K562 (cell line): ENCODE measurements at regions not wholly inside any gene's neighbourhood (a gene's known extent, or its start where the extent isn't known, plus 50 kb on each side); places are given as distances from the start of the nearest gene placed in this dataset.

ENCODE experiments used
- ATAC-seq: fragments of 200-7000 bp; cut with Tn5 transposase; 3 replicates; pipeline ENCODE4 v1.9.1; 2020; ENCODE audit warnings: moderate library complexity
- BruUV-seq: library from RNA; stranded (reverse); fragments of 400-500 nt; replicated peaks from 2 replicates; lab custom pipeline; 2021; lab: Mats Ljungman, UMichigan
- CTCF ChIA-PET: fragments of 300-600 bp; formaldehyde crosslinking; extraction: SDS; loops from one replicate; lab custom pipeline; 2021; ENCODE audit warnings: low intra/inter-chr PET ratio; lab: Yijun Ruan, JAX
- POLR2A ChIA-PET: fragments of 300-600, 350-650 bp; sonication (Branson Sonifier 250); formaldehyde crosslinking; extraction: SDS; loops from one replicate; lab custom pipeline; 2021; ENCODE audit warnings: antibody characterized with exemption, inconsistent platforms; lab: Yijun Ruan, JAX
- DNase-seq, 4 experiments: peaks; one replicate each; pipeline versions ENCODE4 v3.0.0 to v3.0.0-alpha.2; 2011 to 2018; ENCODE audit warnings: low spot score in 3 of 4, mixed read lengths in 3 of 4; ENCODE audit errors: extremely low read depth in 1 of 4
- FAIRE-seq: peaks from 2 replicates; lab custom pipeline; 2011; peaks lifted over from hg19 to GRCh38; lab: Jason Lieb, UNC
- H2AFZ ChIP-seq: 2 replicates; pipeline ENCODE4 v1.6.0; 2011; ENCODE audit warnings: low read depth, low read length, control low read depth, inconsistent platforms
- H3K27ac ChIP-seq: fragments of 200-600 bp; 3 replicates; pipeline ENCODE4 v1.8.0; 2011; ENCODE audit warnings: low read depth, mild to moderate bottlenecking, control low read depth, inconsistent platforms, low read length, moderate library complexity, mixed read lengths; ENCODE audit errors: extremely low read depth
- H3K27me3 ChIP-seq, 2 experiments: fragments of 300-600 bp in 1 of 2; 2 replicates in 1 of 2; 3 replicates in 1 of 2; pipeline versions ENCODE4 v1.6.0 to v1.8.0; 2011; ENCODE audit warnings: inconsistent platforms in 2 of 2, low read length in 2 of 2, mild to moderate bottlenecking in 1 of 2, mixed read lengths in 1 of 2, moderate library complexity in 1 of 2; ENCODE audit not compliant: control insufficient read depth in 2 of 2, insufficient read depth in 2 of 2
- H3K36me3 ChIP-seq: fragments of 300-600 bp; 3 replicates; pipeline ENCODE4 v1.8.0; 2011; ENCODE audit warnings: mild to moderate bottlenecking, low read length, inconsistent platforms; ENCODE audit not compliant: control insufficient read depth, insufficient read depth
- H3K4me1 ChIP-seq, 2 experiments: fragments of 200-600 bp in 1 of 2; replicated peaks in 1 of 2; 2 replicates in 1 of 2; 3 replicates in 1 of 2; pipeline versions ENCODE4 v1.5.1 to v1.8.0; 2011; ENCODE audit warnings: inconsistent platforms in 2 of 2, low read length in 2 of 2, mild to moderate bottlenecking in 1 of 2, mixed read lengths in 1 of 2, moderate library complexity in 1 of 2; ENCODE audit not compliant: control insufficient read depth in 2 of 2, insufficient read depth in 2 of 2
- H3K4me2 ChIP-seq: 2 replicates; pipeline ENCODE4 v1.6.1; 2011; ENCODE audit warnings: low read length, control low read depth, inconsistent platforms, mixed read lengths; ENCODE audit not compliant: insufficient read depth
- H3K4me3 ChIP-seq: fragments of 200-600 bp; sonication (generic), shearing (Covaris generic); 2 replicates; pipeline ENCODE4 v1.5.1; 2016; ENCODE audit warnings: control low read depth, inconsistent platforms
- H3K79me2 ChIP-seq: fragments of 200-600 bp; 3 replicates; pipeline ENCODE4 v1.8.0; 2011; ENCODE audit warnings: low read length, inconsistent platforms; ENCODE audit not compliant: control insufficient read depth, insufficient read depth
- H3K9ac ChIP-seq, 2 experiments: 2 replicates each; pipeline versions ENCODE4 v1.6.0 to v1.6.1; 2011; ENCODE audit warnings: low read depth in 2 of 2, low read length in 2 of 2, control low read depth in 1 of 2, inconsistent platforms in 1 of 2, mild to moderate bottlenecking in 1 of 2, mixed read lengths in 1 of 2; ENCODE audit not compliant: insufficient read depth in 1 of 2
- H3K9me1 ChIP-seq: one replicate; pipeline ENCODE4 v1.6.0; 2011; ENCODE audit warnings: inconsistent platforms, mild to moderate bottlenecking, low read length, moderate library complexity; ENCODE audit not compliant: control insufficient read depth, insufficient read depth
- H3K9me3 ChIP-seq: replicated peaks from 2 replicates; pipeline ENCODE4 v1.5.1; 2011; ENCODE audit warnings: low read depth, low read length, inconsistent platforms; ENCODE audit not compliant: control insufficient read depth, insufficient read depth
- H4K20me1 ChIP-seq: replicated peaks from 2 replicates; pipeline ENCODE4 v1.6.1; 2011; ENCODE audit warnings: low read length, inconsistent platforms, mixed read lengths; ENCODE audit not compliant: control insufficient read depth, insufficient read depth
- CXXC5 ChIP-seq: fragments of 250-450 bp; sonication (Bioruptor Pico); IDR thresholded peaks from 2 replicates; pipeline ENCODE4 v1.8.0; 2022; ENCODE audit warnings: inconsistent platforms, mild to moderate bottlenecking, moderate library complexity
- FOSL1 ChIP-seq: fragments of 200-800 bp; sonication (Bioruptor generic); conservative IDR thresholded peaks from 2 replicates; pipeline ENCODE4 v1.6.1; 2016; ENCODE audit warnings: missing genetic modification characterization, missing compliant biosample characterization
- KDM5B ChIP-seq: fragments of 200-600 bp; sonication (generic); IDR thresholded peaks from 2 replicates; pipeline ENCODE4 v1.6.1; 2012; ENCODE audit warnings: low read depth, mild to moderate bottlenecking, moderate library complexity, low read length, control low read depth, inconsistent platforms; ENCODE audit not compliant: insufficient replicate concordance
- RAD51 ChIP-seq: fragments of 450-650 bp; IDR thresholded peaks from 2 replicates; pipeline ENCODE4 v1.7.1; 2016; ENCODE audit warnings: low read depth, mild to moderate bottlenecking, borderline replicate concordance
- RBFOX2 ChIP-seq: fragments of 200-400 bp; formaldehyde crosslinking; IDR thresholded peaks from 2 replicates; pipeline ENCODE4 v1.6.1; 2017; ENCODE audit warnings: low read depth, mild to moderate bottlenecking, low read length, moderate library complexity
- RFX1 ChIP-seq: fragments of 450-650 bp; IDR thresholded peaks from 2 replicates; pipeline ENCODE4 v1.6.1; 2016; ENCODE audit warnings: mild to moderate bottlenecking, moderate library complexity
- RUNX1 ChIP-seq: sonication (generic); IDR thresholded peaks from 2 replicates; pipeline ENCODE4 v1.6.1; 2016; ENCODE audit warnings: antibody characterized with exemption, low read depth
- SNIP1 ChIP-seq: fragments of 450-650 bp; IDR thresholded peaks from 2 replicates; pipeline ENCODE4 v1.7.1; 2017; ENCODE audit warnings: low read depth, mild to moderate bottlenecking
- ZFP30 ChIP-seq: fragments of 250-450 bp; sonication (Bioruptor Pico); IDR thresholded peaks from 2 replicates; pipeline ENCODE4 v1.8.0; 2022; ENCODE audit warnings: moderate library complexity, mild to moderate bottlenecking, inconsistent platforms, borderline replicate concordance
- ZNF165 ChIP-seq: fragments of 250-450 bp; sonication (Bioruptor Pico); IDR thresholded peaks from 2 replicates; pipeline ENCODE4 v1.4.0; 2020; ENCODE audit warnings: borderline replicate concordance
- ZNF217 ChIP-seq: sonication (generic); formaldehyde crosslinking; IDR thresholded peaks from 2 replicates; pipeline ENCODE4 v1.8.0; 2022; ENCODE audit warnings: mild to moderate bottlenecking, missing genetic modification reagents
- ZNF511 ChIP-seq: sonication (generic); formaldehyde crosslinking; IDR thresholded peaks from 2 replicates; pipeline ENCODE4 v1.8.0; 2022; ENCODE audit warnings: mild to moderate bottlenecking, missing genetic modification reagents
- ZNF717 ChIP-seq: fragments of 250-450 bp; sonication (Bioruptor Pico); IDR thresholded peaks from 2 replicates; pipeline ENCODE4 v1.5.0; 2021
- ZNF740 ChIP-seq, 3 experiments: fragments of 200-800 bp in 1 of 3; sonication (Bioruptor generic) in 1 of 3; sonication (generic) in 1 of 3; formaldehyde crosslinking in 1 of 3; IDR thresholded peaks; 2 replicates each; pipeline versions ENCODE4 v1.6.1 to v1.8.0; 2016 to 2022; ENCODE audit warnings: mild to moderate bottlenecking in 2 of 3, missing compliant biosample characterization in 2 of 3, missing genetic modification characterization in 2 of 3, missing genetic modification reagents in 1 of 3
- WGBS: fragments of 100-300 bp; shearing (Covaris generic); methylation state at CpG from one replicate; pipeline ENCODE4 v1.1.6; 2016; ENCODE audit warnings: low coverage, mixed read lengths; ENCODE audit not compliant: insufficient coverage; ENCODE audit errors: missing lambda C conversion rate; 5-methylcytosine and 5-hydroxymethylcytosine counted together
- in situ Hi-C: fragments of 300-500 bp; cut with MboI; formaldehyde crosslinking; loops from 4 replicates; pipeline ENCODE4 v1.15.0; 2018; ENCODE audit warnings: inconsistent platforms, mixed read lengths
- intact Hi-C: fragments of 100-400 bp; cut with micrococcal nuclease; formaldehyde crosslinking; loops from 2 replicates; pipeline ENCODE4 v1.14.2; 2022

- Histone ChIP-seq H3K4me3 (no peak overlapping the region), H3K27ac (no peak overlapping the region), H3K27me3 (peaks cover 15 to 16% of the 10 kb centered on the region in 2 experiments; a peak in 4 of 5 replicates), H3K9ac (no peak overlapping the region), H3K4me2 (no peak overlapping the region), H4K20me1 (no peaks in the 10 kb centered on the region), H3K9me3 (no peaks in the 10 kb centered on the region), H3K36me3 (no peaks in the 10 kb centered on the region), H2AFZ (no peak overlapping the region), H3K79me2 (no peaks in the 10 kb centered on the region), H3K4me1 (no peaks in the 10 kb centered on the region), H3K9me1 (no peaks in the 10 kb centered on the region)
- in situ Hi-C loops: no loop called here
- DNase-seq (no peak), ATAC-seq (no peak), FAIRE-seq (no peak)
- TF ChIP-seq RUNX1 (no peak), RFX1 (peak; percentile 47), ZNF717 (CRISPR knock-in tag) (no peak), RBFOX2 (no peak)
- ChIA-PET CTCF (interaction anchor here (0.6 kb wide), 1 partner anchor 12 kb away, joined by 3 read pairs; no protein-coding TSS in a partner anchor), POLR2A (no interaction called here)
- intact Hi-C loops: no loop called here
- WGBS: 0% methylated on average over 5 of the region's 5 CpGs
- BruUV-seq: no TSS peak
Measured at GRCh38 chr4:26226629-26227376, 94.0 kb upstream of the RBPJ start.

GRCh38 chr4:26227601-26228229 is 93.1 kb upstream of the RBPJ start:
- no peak for FAIRE-seq
- Histone ChIP-seq H3K27me3 (peaks cover 13 to 15% of the 10 kb centered on the region in 2 experiments; a peak in 4 of 5 replicates), H3K79me2 (no peaks in the 10 kb centered on the region), H3K9me3 (no peaks in the 10 kb centered on the region), H3K27ac (no peak overlapping the region), H3K4me1 (no peaks in the 10 kb centered on the region), H3K9ac (no peak overlapping the region), H3K4me2 (no peak overlapping the region), H2AFZ (no peak overlapping the region), H3K4me3 (no peak overlapping the region), H4K20me1 (no peaks in the 10 kb centered on the region), H3K36me3 (no peaks in the 10 kb centered on the region), H3K9me1 (no peaks in the 10 kb centered on the region)
- no peak for ATAC-seq
- POLR2A ChIA-PET: no interaction called here
- intact Hi-C loops (no loop called here), in situ Hi-C loops (no loop called here)
- CTCF ChIA-PET: no interaction called here
- BruUV-seq: no TSS peak
- DNase-seq: no peak
- 2% methylated on average over 15 of the region's 15 CpGs for WGBS
- no peak for TF ChIP-seq ZFP30
- TF ChIP-seq RAD51: no peak
- no peak for TF ChIP-seq ZNF511 (CRISPR knock-in tag)
- no peak for TF ChIP-seq ZNF165 (CRISPR knock-in tag)
- TF ChIP-seq ZNF217 (CRISPR knock-in tag): no peak
- TF ChIP-seq KDM5B: no peak
- no peak for TF ChIP-seq FOSL1
- no peak for TF ChIP-seq CXXC5 (CRISPR knock-in tag)
- no peak for TF ChIP-seq SNIP1
- no peak for TF ChIP-seq ZNF740 (CRISPR knock-in tag; IDR thresholded peaks at IDR 0.05)
- TF ChIP-seq ZNF740 (tag; IDR thresholded peaks at IDR 0.05): no peak
